Liver (tissue), 3 donors: ENCODE measurements at regions not wholly inside any gene's neighbourhood (a gene's known extent, or its start where the extent isn't known, plus 50 kb on each side); places are given as distances from the start of the nearest gene placed in this dataset.

ENCODE experiments used
- CTCF ChIP-seq: fragments of 150-350 bp; IDR thresholded peaks from 2 replicates; pipeline ENCODE4 v1.5.1; 2017; ENCODE audit warnings: improper control_type of control experiment, low read depth, low read length; ENCODE audit not compliant: missing input control
- EGR1 ChIP-seq, 2 donors: IDR thresholded peaks; 2 replicates each; pipeline ENCODE4 v1.6.1; 2016 to 2018; ENCODE audit warnings: antibody characterized with exemption in 2 of 2, low read depth in 2 of 2
- FOXA1 ChIP-seq: IDR thresholded peaks from 2 replicates; pipeline ENCODE4 v1.6.1; 2016; ENCODE audit warnings: antibody characterized with exemption
- HNF4G ChIP-seq: IDR thresholded peaks from 2 replicates; pipeline ENCODE4 v1.6.1; 2016; ENCODE audit warnings: antibody characterized with exemption
- MAX ChIP-seq: IDR thresholded peaks from 2 replicates; pipeline ENCODE4 v1.6.1; 2016; ENCODE audit warnings: antibody characterized with exemption
- NR2F2 ChIP-seq: IDR thresholded peaks from 2 replicates; pipeline ENCODE4 v1.6.1; 2016; ENCODE audit warnings: antibody characterized with exemption
- RAD21 ChIP-seq, 2 donors: IDR thresholded peaks; 2 replicates each; pipeline ENCODE4 v1.6.1; 2016; ENCODE audit warnings: antibody characterized with exemption in 2 of 2, mild to moderate bottlenecking in 2 of 2
- REST ChIP-seq: IDR thresholded peaks from 2 replicates; pipeline ENCODE4 v1.6.1; 2016; ENCODE audit warnings: antibody characterized with exemption, mild to moderate bottlenecking
- RXRA ChIP-seq, 2 donors: IDR thresholded peaks; 2 replicates each; pipeline ENCODE4 v1.6.1; 2017 to 2018; ENCODE audit warnings: antibody characterized with exemption in 2 of 2, mild to moderate bottlenecking in 1 of 2
- SP1 ChIP-seq: IDR thresholded peaks from 2 replicates; pipeline ENCODE4 v1.6.1; 2018; ENCODE audit warnings: antibody characterized with exemption, mild to moderate bottlenecking
- TAF1 ChIP-seq: conservative IDR thresholded peaks from 2 replicates; pipeline ENCODE4 v1.6.1; 2016; ENCODE audit warnings: antibody characterized with exemption, mild to moderate bottlenecking
- YY1 ChIP-seq: IDR thresholded peaks from 2 replicates; pipeline ENCODE4 v1.6.1; 2016; ENCODE audit warnings: antibody characterized with exemption, mild to moderate bottlenecking
- donor health status: healthy.
- donor health status: healthy.

GRCh38 chr9:30078195-30078594 is 2306.2 kb upstream of the ACO1 start:
- TF ChIP-seq CTCF (no peak), HNF4G (no peak), TAF1 (no peak), EGR1 (IDR thresholded peaks at IDR 0.05; ENCODE audit: low read depth in 2 of 2) (no peak), REST (no peak), RAD21 (IDR thresholded peaks at IDR 0.05) (no peak), MAX (no peak), RXRA (IDR thresholded peaks at IDR 0.05) (no peak), NR2F2 (no peak), YY1 (no peak), SP1 (no peak), FOXA1 (no peak)
